ENCODE measurements at regions not wholly inside any gene's neighbourhood (a gene's known extent, or its start where the extent isn't known, plus 50 kb on each side); places are given as distances from the start of the nearest gene placed in this dataset.

- CTCF ChIA-PET = no interaction called here
These were observed 330.5 kb downstream of the AACS start for GRCh38 chr12:125395583-125396215.

GRCh38 chr12:125399489-125399888 is 334.3 kb downstream of the AACS start:
- ChIA-PET CTCF (interaction anchor here (0.5 to 2.1 kb wide), 6 partner anchors 66 to 216 kb away, joined by 3 to 13 read pairs (median 4); no protein-coding TSS in a partner anchor), POLR2A (interaction anchor here (0.8 kb wide), 1 partner anchor 211 kb away, joined by 5 read pairs; no protein-coding TSS in a partner anchor)
- peaks cover 34% of the 10 kb centered on the region for H3K9me3 Mint-ChIP-seq
- ATAC-seq = no peak
- no peak overlapping the region for H3K4me3 Mint-ChIP-seq
- no peak for DNase-seq (ENCODE audit: low spot score)
- H3K4me1 Mint-ChIP-seq = peaks cover 36% of the 10 kb centered on the region
- no peak overlapping the region; the same call in 1 of the 2 replicates for H3K27ac Mint-ChIP-seq
- TF ChIP-seq ATF3 (CRISPR knock-in tag; conservative IDR thresholded peaks at IDR 0.05) (no peak), ZSCAN18 (CRISPR knock-in tag; IDR thresholded peaks at IDR 0.05) (no peak), ZNF219 (CRISPR knock-in tag; IDR thresholded peaks at IDR 0.05; ENCODE audit: borderline replicate concordance) (no peak), NFE2L1 (CRISPR knock-in tag; IDR thresholded peaks at IDR 0.05) (no peak), NR1H2 (CRISPR knock-in tag; IDR thresholded peaks at IDR 0.05) (no peak), ZBTB21 (CRISPR knock-in tag; IDR thresholded peaks at IDR 0.05; ENCODE audit: borderline replicate concordance) (no peak)
- no peaks in the 10 kb centered on the region for H3K27me3 Mint-ChIP-seq (ENCODE audit: low read depth)
- H3K36me3 Mint-ChIP-seq = peaks cover 32% of the 10 kb centered on the region

More at GRCh38 chr12:125395583-125396215, 330.5 kb downstream of the AACS start:
- no peaks in the 10 kb centered on the region for H3K27me3 Mint-ChIP-seq (ENCODE audit: low read depth)
- no peak for TF ChIP-seq FOXP4 (CRISPR knock-in tag; IDR thresholded peaks at IDR 0.05)
- TF ChIP-seq ATF1 (CRISPR knock-in tag; IDR thresholded peaks at IDR 0.05) = no peak
- TF ChIP-seq AR (CRISPR knock-in tag; IDR thresholded peaks at IDR 0.05) = no peak
- no peak for TF ChIP-seq EMX1 (CRISPR knock-in tag; IDR thresholded peaks at IDR 0.05)
- no peak for TF ChIP-seq CTCF (IDR thresholded peaks at IDR 0.05)
- H3K9me3 Mint-ChIP-seq = peaks cover 35% of the 10 kb centered on the region
- H3K36me3 Mint-ChIP-seq = peaks cover 30% of the 10 kb centered on the region
- no peak; the same call in 1 of the 2 replicates for ATAC-seq
- H3K4me3 Mint-ChIP-seq = no peak overlapping the region
- peaks cover 7% of the 10 kb centered on the region; the same call in 1 of the 2 replicates for H3K4me1 Mint-ChIP-seq
- POLR2A ChIA-PET = no interaction called here
- H3K27ac Mint-ChIP-seq = no peak overlapping the region
- no peak for DNase-seq (ENCODE audit: low spot score)
